ENCODE measurements at regions not wholly inside any gene's neighbourhood (a gene's known extent, or its start where the extent isn't known, plus 50 kb on each side); places are given as distances from the start of the nearest gene placed in this dataset.

GRCh38 chr11:38842991-38843390 lies 2245.0 kb upstream of the RAG2 start:
- TF ChIP-seq CTCF (IDR thresholded peaks at IDR 0.05) (no peak), POLR2A (IDR thresholded peaks at IDR 0.05) (no peak)

Measured in ovary (tissue), 3 donors.